ENCODE measurements at regions not wholly inside any gene's neighbourhood (a gene's known extent, or its start where the extent isn't known, plus 50 kb on each side); places are given as distances from the start of the nearest gene placed in this dataset.

GRCh38 chr5:167417662-167418061 is 873.8 kb upstream of the WWC1 start:
- TF ChIP-seq EZH2 (IDR thresholded peaks at IDR 0.05; ENCODE audit: borderline replicate concordance): no peak
- TF ChIP-seq CTCF (IDR thresholded peaks at IDR 0.05; ENCODE audit: poor library complexity): no peak

Data from hepatocyte (in vitro differentiated cells).